ENCODE measurements at regions not wholly inside any gene's neighbourhood (a gene's known extent, or its start where the extent isn't known, plus 50 kb on each side); places are given as distances from the start of the nearest gene placed in this dataset.

GRCh38 chr11:82559609-82560008 is 174.1 kb downstream of the FAM181B start:
- Histone ChIP-seq H3K36me3 (ENCODE audit: control insufficient read depth in 2 of 2, insufficient read depth in 2 of 2, low read length in 1 of 2) (no peaks in the 10 kb centered on the region), H3K79me2 (ENCODE audit: control insufficient read depth, insufficient read depth, low read length) (no peaks in the 10 kb centered on the region), H3K9me3 (replicated peaks; ENCODE audit: control insufficient read depth, insufficient read depth, low read length) (no peaks in the 10 kb centered on the region), H4K20me1 (ENCODE audit: control insufficient read depth, insufficient read depth) (no peaks in the 10 kb centered on the region), H3K27ac (ENCODE audit: control insufficient read depth, insufficient read depth) (no peak overlapping the region), H2AFZ (ENCODE audit: control insufficient read depth, low read depth, low read length) (no peak overlapping the region), H3K4me2 (ENCODE audit: control insufficient read depth, insufficient read depth) (no peak overlapping the region), H3K4me1 (ENCODE audit: control insufficient read depth, insufficient read depth, low read length) (no peaks in the 10 kb centered on the region), H3K27me3 (replicated peaks in 1 of 2; ENCODE audit: control insufficient read depth in 2 of 2, insufficient read depth in 2 of 2, low read length in 1 of 2) (no peaks in the 10 kb centered on the region; a peak in 1 of 4 replicates), H3K9ac (ENCODE audit: control insufficient read depth, insufficient read depth, low read length) (no peak overlapping the region), H3K4me3 (no peak overlapping the region)
- ChIA-PET SMC1A (ENCODE audit: uncharacterized antibody, unreplicated experiment) (no interaction called here), CTCF (no interaction called here), POLR2A (no interaction called here), RAD21 (ENCODE audit: unreplicated experiment) (no interaction called here)
- intact Hi-C loops (cut with micrococcal nuclease; ENCODE audit: unreplicated experiment): no loop called here
- TF ChIP-seq, protein P1, sequence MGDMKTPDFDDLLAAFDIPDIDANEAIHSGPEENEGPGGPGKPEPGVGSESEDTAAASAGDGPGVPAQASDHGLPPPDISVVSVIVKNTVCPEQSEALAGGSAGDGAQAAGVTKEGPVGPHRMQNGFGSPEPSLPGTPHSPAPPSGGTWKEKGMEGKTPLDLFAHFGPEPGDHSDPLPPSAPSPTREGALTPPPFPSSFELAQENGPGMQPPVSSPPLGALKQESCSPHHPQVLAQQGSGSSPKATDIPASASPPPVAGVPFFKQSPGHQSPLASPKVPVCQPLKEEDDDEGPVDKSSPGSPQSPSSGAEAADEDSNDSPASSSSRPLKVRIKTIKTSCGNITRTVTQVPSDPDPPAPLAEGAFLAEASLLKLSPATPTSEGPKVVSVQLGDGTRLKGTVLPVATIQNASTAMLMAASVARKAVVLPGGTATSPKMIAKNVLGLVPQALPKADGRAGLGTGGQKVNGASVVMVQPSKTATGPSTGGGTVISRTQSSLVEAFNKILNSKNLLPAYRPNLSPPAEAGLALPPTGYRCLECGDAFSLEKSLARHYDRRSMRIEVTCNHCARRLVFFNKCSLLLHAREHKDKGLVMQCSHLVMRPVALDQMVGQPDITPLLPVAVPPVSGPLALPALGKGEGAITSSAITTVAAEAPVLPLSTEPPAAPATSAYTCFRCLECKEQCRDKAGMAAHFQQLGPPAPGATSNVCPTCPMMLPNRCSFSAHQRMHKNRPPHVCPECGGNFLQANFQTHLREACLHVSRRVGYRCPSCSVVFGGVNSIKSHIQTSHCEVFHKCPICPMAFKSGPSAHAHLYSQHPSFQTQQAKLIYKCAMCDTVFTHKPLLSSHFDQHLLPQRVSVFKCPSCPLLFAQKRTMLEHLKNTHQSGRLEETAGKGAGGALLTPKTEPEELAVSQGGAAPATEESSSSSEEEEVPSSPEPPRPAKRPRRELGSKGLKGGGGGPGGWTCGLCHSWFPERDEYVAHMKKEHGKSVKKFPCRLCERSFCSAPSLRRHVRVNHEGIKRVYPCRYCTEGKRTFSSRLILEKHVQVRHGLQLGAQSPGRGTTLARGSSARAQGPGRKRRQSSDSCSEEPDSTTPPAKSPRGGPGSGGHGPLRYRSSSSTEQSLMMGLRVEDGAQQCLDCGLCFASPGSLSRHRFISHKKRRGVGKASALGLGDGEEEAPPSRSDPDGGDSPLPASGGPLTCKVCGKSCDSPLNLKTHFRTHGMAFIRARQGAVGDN (IDR thresholded peaks at IDR 0.05): no peak
- TF ChIP-seq TARDBP (IDR thresholded peaks at IDR 0.05; ENCODE audit: borderline replicate concordance) (no peak), JUND (IDR thresholded peaks at IDR 0.05; ENCODE audit: low read depth, low read length) (no peak)
- in situ Hi-C loops (cut with MboI): no loop called here
- ATAC-seq: no peak
- no TSS peak for BruUV-seq (replicated peaks)
- FAIRE-seq: no peak
- no peak for DNase-seq (ENCODE audit: low read depth, low spot score)
- 49% methylated on average over 2 of the region's 2 CpGs for WGBS (ENCODE audit: insufficient coverage, insufficient replicate concordance, low lambda C conversion rate, missing lambda C conversion rate)

DNA sequence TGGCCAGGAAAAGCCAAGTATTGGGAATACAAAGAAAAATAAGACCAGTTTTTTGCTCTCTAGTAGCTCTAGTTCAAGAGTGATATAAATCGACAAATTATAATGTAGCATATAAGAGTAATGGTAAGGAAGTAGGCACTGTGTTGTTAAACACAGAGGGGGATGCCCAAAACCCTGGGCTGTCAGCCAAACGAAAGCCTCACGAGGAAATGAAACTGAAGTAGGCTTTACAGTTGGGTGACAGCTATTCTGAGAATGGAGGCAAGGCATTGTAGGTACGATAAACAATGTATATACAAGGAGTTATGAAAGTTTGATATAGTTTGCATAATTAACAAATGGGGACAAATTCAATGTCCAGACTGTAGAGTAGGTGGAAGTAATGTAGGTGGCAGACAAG is 176.4 kb downstream of the FAM181B start:
- H3K79me2 ChIP-seq (ENCODE audit: control insufficient read depth, insufficient read depth, low read length): no peaks in the 10 kb centered on the region
- SMC1A ChIA-PET (ENCODE audit: uncharacterized antibody, unreplicated experiment): interaction anchor here (1.0 kb wide), 1 partner anchor 62 kb away, joined by 3 read pairs; no protein-coding TSS in a partner anchor
- no peak overlapping the region for H3K9ac ChIP-seq (ENCODE audit: control insufficient read depth, insufficient read depth, low read length)
- H3K36me3 ChIP-seq (ENCODE audit: control insufficient read depth in 2 of 2, insufficient read depth in 2 of 2, low read length in 1 of 2): no peaks in the 10 kb centered on the region
- H4K20me1 ChIP-seq (ENCODE audit: control insufficient read depth, insufficient read depth): no peaks in the 10 kb centered on the region
- intact Hi-C loops (cut with micrococcal nuclease; ENCODE audit: unreplicated experiment) (no loop called here), in situ Hi-C loops (cut with MboI) (no loop called here)
- ATAC-seq (peak; percentile 99), FAIRE-seq (no peak), DNase-seq (ENCODE audit: low read depth, low spot score) (peak; percentile 23)
- CTCF ChIA-PET: no interaction called here
- no peak overlapping the region for H3K4me3 ChIP-seq
- POLR2A ChIA-PET: no interaction called here
- no peak overlapping the region for H3K4me2 ChIP-seq (ENCODE audit: control insufficient read depth, insufficient read depth)
- TF ChIP-seq KAT2A (conservative IDR thresholded peaks at IDR 0.05; ENCODE audit: control insufficient read depth, low read depth, low read length) (no peak), SPI1 (IDR thresholded peaks at IDR 0.05; ENCODE audit: borderline replicate concordance, insufficient read depth, low read depth, low read length) (peak; percentile 73; the same call in 1 of the 2 replicates), DPF2 (IDR thresholded peaks at IDR 0.05) (peak; percentile 50; the same call in 1 of the 2 replicates), PKNOX1 (IDR thresholded peaks at IDR 0.05) (peak; percentile 36; the same call in 1 of the 2 replicates), EGR1 (IDR thresholded peaks at IDR 0.05; ENCODE audit: borderline replicate concordance in 1 of 2, low read depth in 2 of 2, low read length in 2 of 2) (no peak)
- WGBS (ENCODE audit: insufficient coverage, insufficient replicate concordance, low lambda C conversion rate, missing lambda C conversion rate): 2% methylated on average over 4 of the region's 4 CpGs
- no peaks in the 10 kb centered on the region; a peak in 1 of 4 replicates for H3K27me3 ChIP-seq (replicated peaks in 1 of 2; ENCODE audit: control insufficient read depth in 2 of 2, insufficient read depth in 2 of 2, low read length in 1 of 2)
- RAD21 ChIA-PET (ENCODE audit: unreplicated experiment): no interaction called here
- H3K9me3 ChIP-seq (replicated peaks; ENCODE audit: control insufficient read depth, insufficient read depth, low read length): no peaks in the 10 kb centered on the region
- no TSS peak for BruUV-seq (replicated peaks)
- no peak overlapping the region for H3K27ac ChIP-seq (ENCODE audit: control insufficient read depth, insufficient read depth)
- H3K4me1 ChIP-seq (ENCODE audit: control insufficient read depth, insufficient read depth, low read length): no peaks in the 10 kb centered on the region
- no peak overlapping the region for H2AFZ ChIP-seq (ENCODE audit: control insufficient read depth, low read depth, low read length)
